ENCODE measurements at regions not wholly inside any gene's neighbourhood (a gene's known extent, or its start where the extent isn't known, plus 50 kb on each side); places are given as distances from the start of the nearest gene placed in this dataset.

DNA sequence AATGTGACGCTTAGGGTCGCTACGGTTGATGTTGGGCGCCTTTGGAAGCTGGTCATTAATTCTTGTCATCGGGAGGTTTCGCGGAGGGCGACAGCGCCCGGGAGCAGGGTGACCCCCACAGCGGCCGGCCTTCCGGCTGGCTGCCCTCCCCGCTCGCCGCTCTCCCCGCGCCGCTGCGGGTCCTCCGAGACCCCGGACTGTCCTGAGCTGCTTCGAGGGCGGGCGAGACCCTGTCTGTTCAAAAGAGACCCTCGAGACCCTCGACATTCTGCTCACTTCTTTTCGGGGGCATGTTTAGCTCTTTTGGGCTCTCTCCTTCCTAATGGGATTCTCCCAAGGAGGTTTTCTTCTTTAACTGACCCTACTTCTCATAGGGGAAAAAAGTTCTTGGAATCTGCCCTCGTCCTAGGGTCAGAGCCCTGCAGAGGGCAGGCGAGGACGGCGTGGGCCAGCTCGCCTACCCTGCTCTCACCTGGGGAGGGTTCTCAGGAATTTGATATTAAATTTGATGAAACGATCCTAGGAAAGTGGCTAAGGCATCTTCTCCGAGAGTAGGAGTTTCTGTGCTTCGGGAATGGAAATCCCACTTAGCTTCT, 257.0 kb downstream of the OTUD1 start:
- no peak for TF ChIP-seq CTCF (conservative IDR thresholded peaks at IDR 0.05; ENCODE audit: low read depth, low read length)
- no peak overlapping the region for H3K4me3 ChIP-seq (ENCODE audit: low read length)
- DNase-seq (ENCODE audit: low read depth) = no peak

DNA sequence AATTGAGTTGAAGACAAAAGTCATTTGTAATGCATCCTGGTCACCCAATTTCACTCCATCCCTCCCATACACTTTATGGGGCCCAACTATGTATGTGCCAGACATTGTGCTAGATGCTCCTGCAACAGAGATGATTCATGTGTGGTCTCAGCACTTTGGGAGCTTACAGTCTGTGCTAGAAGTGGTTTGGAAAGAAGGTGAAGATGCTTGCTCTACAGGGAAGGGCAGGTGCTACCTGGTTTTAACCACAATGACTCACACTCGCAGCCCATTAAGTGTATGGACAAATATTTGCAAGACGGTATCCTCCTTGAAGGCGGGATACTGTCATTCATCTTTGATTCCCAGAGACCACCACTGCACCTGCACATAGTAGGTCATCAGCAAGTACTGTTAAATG, 257.6 kb downstream of the OTUD1 start:
- no peak overlapping the region for H3K4me3 ChIP-seq (ENCODE audit: low read length)
- no peak for TF ChIP-seq CTCF (conservative IDR thresholded peaks at IDR 0.05; ENCODE audit: low read depth, low read length)
- DNase-seq (ENCODE audit: low read depth) = no peak

GRCh38 chr10:23702977-23703414, 264.1 kb downstream of the OTUD1 start:
- TF ChIP-seq CTCF (conservative IDR thresholded peaks at IDR 0.05; ENCODE audit: low read depth, low read length) = peak; percentile 79
- no peak overlapping the region for H3K4me3 ChIP-seq (ENCODE audit: low read length)
- peak; percentile 20 for DNase-seq (ENCODE audit: low read depth)

DNA sequence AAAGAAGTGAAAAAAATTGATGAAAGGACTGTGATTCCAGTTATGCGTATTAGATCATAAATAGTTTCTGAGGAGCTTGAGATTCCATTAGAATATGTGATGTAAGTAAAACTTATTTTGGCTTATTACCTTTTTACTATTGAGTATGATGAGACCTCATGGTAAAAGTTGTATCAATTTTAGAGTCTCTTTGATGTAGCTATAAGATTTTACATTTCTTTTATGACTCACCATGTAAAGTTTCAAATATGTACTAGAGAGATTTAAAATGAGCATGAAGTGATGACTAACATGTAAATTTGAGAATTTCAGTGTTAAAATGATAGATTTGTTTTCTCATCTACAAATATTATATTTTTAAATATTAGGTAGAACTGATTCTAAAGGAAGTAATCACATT, 276.5 kb downstream of the OTUD1 start:
- DNase-seq (ENCODE audit: low read depth) = no peak
- no peak overlapping the region for H3K4me3 ChIP-seq (ENCODE audit: low read length)
- TF ChIP-seq CTCF (conservative IDR thresholded peaks at IDR 0.05; ENCODE audit: low read depth, low read length) = no peak

DNA sequence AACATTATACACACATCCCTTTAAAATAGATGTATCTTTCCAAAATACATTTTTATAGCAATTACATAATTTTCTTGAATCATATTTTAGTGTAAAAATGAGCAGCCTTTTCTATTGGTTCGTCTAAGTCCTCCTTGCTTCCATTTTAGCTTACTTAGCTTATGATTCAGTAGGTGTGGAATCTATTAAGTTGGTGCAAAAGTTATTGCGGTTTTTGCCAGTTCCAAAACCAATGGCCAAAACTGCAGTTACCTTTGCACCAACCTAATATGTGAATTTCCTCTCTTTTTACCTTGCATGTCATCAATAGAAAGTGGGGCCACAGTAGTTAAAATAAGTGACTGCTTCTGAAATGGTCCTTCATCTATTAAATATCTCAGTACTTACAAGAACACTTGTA, 279.0 kb downstream of the OTUD1 start:
- no peak for TF ChIP-seq CTCF (conservative IDR thresholded peaks at IDR 0.05; ENCODE audit: low read depth, low read length)
- no peak for DNase-seq (ENCODE audit: low read depth)
- no peak overlapping the region for H3K4me3 ChIP-seq (ENCODE audit: low read length)

- TF ChIP-seq CTCF (conservative IDR thresholded peaks at IDR 0.05; ENCODE audit: low read depth, low read length) = no peak
- DNase-seq (ENCODE audit: low read depth) = no peak
- H3K4me3 ChIP-seq (ENCODE audit: low read length) = no peak overlapping the region
Observed at GRCh38 chr10:23718946-23719345, 280.1 kb downstream of the OTUD1 start.

- no peak overlapping the region for H3K4me3 ChIP-seq (ENCODE audit: low read length)
- DNase-seq (ENCODE audit: low read depth) = no peak
- no peak for TF ChIP-seq CTCF (conservative IDR thresholded peaks at IDR 0.05; ENCODE audit: low read depth, low read length)
Observed at GRCh38 chr10:23723796-23724195, 284.9 kb downstream of the OTUD1 start.
